Fibroblast of the conjunctiva (primary cell): ENCODE measurements at regions not wholly inside any gene's neighbourhood (a gene's known extent, or its start where the extent isn't known, plus 50 kb on each side); places are given as distances from the start of the nearest gene placed in this dataset.
"Not testable (repeated sequence)": the region's sequence is repeated elsewhere in the genome, so short reads cannot be mapped to it uniquely, and the experiment has no call there.

Experiments used
- DNase-seq: peaks from one replicate; pipeline ENCODE4 v3.0.0-alpha.2; 2010; ENCODE audit warnings: low read depth

GRCh38 chr3:96483781-96484180 lies 330.6 kb upstream of the EPHA6 start:
- no peak for DNase-seq

GRCh38 chr3:96488708-96489107 lies 325.7 kb upstream of the EPHA6 start:
- DNase-seq, result no peak

- no peak for DNase-seq
Observed at GRCh38 chr3:96491023-96491422, 323.4 kb upstream of the EPHA6 start.

GRCh38 chr3:96491868-96492267 lies 322.5 kb upstream of the EPHA6 start:
- DNase-seq, result no peak

- no peak for DNase-seq
Observed at GRCh38 chr3:96510334-96510733, 304.1 kb upstream of the EPHA6 start.

- DNase-seq, result no peak
Observed at GRCh38 chr3:96537165-96537564, 277.2 kb upstream of the EPHA6 start.

- no peak for DNase-seq
Observed at GRCh38 chr3:96538186-96538585, 276.2 kb upstream of the EPHA6 start.

- DNase-seq, result no peak
Observed at GRCh38 chr3:96548073-96548472, 266.3 kb upstream of the EPHA6 start.

GRCh38 chr3:96576935-96577334 lies 237.5 kb upstream of the EPHA6 start:
- no peak for DNase-seq

GRCh38 chr3:96584066-96584465 lies 230.3 kb upstream of the EPHA6 start:
- no peak for DNase-seq

GRCh38 chr3:96606865-96607264 lies 207.5 kb upstream of the EPHA6 start:
- not testable (repeated sequence) for DNase-seq

- DNase-seq, result no peak
Observed at GRCh38 chr3:96619475-96619874, 194.9 kb upstream of the EPHA6 start.

- DNase-seq, result no peak
Observed at GRCh38 chr3:96622878-96623277, 191.5 kb upstream of the EPHA6 start.

GRCh38 chr3:96631050-96631449 lies 183.3 kb upstream of the EPHA6 start:
- DNase-seq, result no peak

GRCh38 chr3:96646596-96646995 lies 167.8 kb upstream of the EPHA6 start:
- DNase-seq, result no peak

- no peak for DNase-seq
Observed at GRCh38 chr3:96657710-96658109, 156.7 kb upstream of the EPHA6 start.

GRCh38 chr3:96671861-96672595 lies 142.4 kb upstream of the EPHA6 start:
- not testable (repeated sequence) for DNase-seq

GRCh38 chr3:96677156-96677555 lies 137.2 kb upstream of the EPHA6 start:
- DNase-seq, result no peak

- no peak for DNase-seq
Observed at GRCh38 chr3:96678325-96678724, 136.1 kb upstream of the EPHA6 start.

- no peak for DNase-seq
Observed at GRCh38 chr3:96700322-96701315, 113.8 kb upstream of the EPHA6 start.

GRCh38 chr3:96705895-96706294 lies 108.5 kb upstream of the EPHA6 start:
- no peak for DNase-seq

GRCh38 chr3:96706509-96706908 lies 107.9 kb upstream of the EPHA6 start:
- DNase-seq, result no peak

GRCh38 chr3:96711816-96712215 lies 102.6 kb upstream of the EPHA6 start:
- DNase-seq, result no peak
